ENCODE measurements at regions not wholly inside any gene's neighbourhood (a gene's known extent, or its start where the extent isn't known, plus 50 kb on each side); places are given as distances from the start of the nearest gene placed in this dataset.

DNA sequence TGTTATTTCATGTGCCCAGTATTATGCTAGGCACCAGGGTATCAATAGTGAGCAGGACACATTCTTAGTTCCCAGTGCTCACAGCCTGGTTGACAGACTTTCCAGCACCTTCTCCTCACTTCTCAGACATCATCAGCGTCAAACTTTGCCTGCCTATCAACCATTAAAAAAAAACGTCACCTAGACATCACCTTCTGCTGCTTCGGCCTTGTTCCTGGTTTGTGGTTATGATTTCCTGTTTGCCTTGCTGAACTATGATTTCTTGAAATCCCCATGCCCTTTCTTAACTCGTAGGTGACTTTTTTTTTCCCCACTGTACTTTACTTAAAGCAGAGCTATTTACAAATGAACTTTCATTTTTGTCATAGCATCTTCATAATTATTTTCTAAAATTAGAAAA is 60.4 kb upstream of the NABP1 start:
- peak; percentile 39 for DNase-seq

GRCh38 chr2:191618046-191618780 is 59.7 kb upstream of the NABP1 start:
- DNase-seq: no peak

DNA sequence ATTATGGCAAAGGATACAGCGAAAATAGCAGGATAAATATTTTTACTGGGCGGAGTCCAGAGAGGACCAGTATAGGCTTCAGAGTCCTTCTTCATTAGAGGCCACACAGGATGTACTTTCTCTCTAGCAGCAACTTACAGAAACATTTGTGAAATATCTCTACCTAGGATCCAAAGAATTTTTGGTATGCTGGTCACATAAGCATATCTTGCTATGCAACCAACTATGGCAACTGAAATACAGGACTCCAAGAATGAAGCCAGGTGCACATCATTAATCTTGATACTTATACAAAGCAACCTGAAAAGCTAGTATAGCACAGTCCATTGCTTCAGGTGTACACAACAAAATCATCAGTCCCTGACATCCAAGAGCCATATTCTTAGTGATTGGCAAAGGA is 59.1 kb upstream of the NABP1 start:
- DNase-seq: no peak

DNA sequence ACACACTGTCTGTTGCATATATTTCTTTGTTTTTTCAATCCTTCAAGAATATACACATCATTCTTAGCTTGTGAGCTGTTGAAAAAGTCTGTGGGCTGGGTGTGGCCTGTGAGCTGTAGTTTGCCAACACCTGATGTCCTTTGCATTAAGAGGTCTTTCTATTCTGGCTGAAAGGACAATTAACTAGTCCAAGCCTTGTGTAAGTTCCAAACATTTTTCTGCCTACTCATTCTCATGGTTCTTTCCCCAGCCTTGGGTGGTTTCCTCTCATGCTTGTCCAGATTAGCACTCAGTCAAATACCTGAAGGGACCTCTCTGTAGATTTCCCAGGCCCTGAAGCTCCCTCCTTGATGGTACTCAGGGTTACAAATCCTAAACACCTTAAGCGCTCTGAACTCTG is 57.8 kb upstream of the NABP1 start:
- no peak for DNase-seq

GRCh38 chr2:191622374-191623320 is 55.3 kb upstream of the NABP1 start:
- DNase-seq: peak; percentile 35

DNA sequence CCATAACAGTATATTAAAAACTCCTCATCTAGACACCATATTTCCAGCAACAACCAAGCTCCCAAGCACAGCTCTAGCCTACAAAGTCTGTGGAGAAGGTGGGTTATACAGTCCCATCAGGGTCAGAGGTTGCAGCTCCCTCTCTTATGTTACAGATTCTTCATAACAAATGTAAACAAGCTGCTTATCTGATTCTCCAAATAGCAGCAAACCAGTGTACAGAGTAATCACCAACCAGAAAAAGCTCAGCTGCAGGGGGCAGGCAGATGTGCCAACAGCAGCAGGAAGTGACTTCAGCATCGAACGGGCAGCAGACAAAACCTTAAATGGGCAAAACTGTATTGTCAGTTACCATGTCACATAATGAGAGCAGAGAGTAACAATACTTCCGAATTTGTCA is 52.9 kb upstream of the NABP1 start:
- peak; percentile 44 for DNase-seq

- DNase-seq: no peak
These were observed 52.5 kb upstream of the NABP1 start for GRCh38 chr2:191625446-191625845.

- DNase-seq: no peak
These were observed 51.3 kb upstream of the NABP1 start for GRCh38 chr2:191626497-191627151.

DNA sequence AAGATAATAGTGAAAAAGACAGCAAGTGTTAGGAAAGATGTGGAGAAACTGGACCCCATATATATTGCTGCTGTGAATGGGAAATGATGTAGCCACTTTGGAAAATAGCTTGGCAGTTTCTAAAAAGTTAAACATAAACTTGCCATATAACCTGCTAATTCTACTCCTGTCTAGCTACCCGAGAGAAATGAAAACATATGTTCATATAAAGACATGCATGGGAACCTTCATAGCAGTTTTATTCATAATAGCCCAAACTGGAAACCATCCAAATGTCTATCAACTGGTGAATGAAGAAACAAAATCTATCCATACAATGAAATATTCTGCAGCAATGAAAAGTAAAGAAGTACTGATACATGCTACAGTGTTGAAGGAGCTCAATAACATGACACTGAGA is 50.4 kb upstream of the NABP1 start:
- no peak for DNase-seq
